ENCODE measurements at regions not wholly inside any gene's neighbourhood (a gene's known extent, or its start where the extent isn't known, plus 50 kb on each side); places are given as distances from the start of the nearest gene placed in this dataset.
"Not testable (repeated sequence)": the region's sequence is repeated elsewhere in the genome, so short reads cannot be mapped to it uniquely, and the experiment has no call there.

DNA sequence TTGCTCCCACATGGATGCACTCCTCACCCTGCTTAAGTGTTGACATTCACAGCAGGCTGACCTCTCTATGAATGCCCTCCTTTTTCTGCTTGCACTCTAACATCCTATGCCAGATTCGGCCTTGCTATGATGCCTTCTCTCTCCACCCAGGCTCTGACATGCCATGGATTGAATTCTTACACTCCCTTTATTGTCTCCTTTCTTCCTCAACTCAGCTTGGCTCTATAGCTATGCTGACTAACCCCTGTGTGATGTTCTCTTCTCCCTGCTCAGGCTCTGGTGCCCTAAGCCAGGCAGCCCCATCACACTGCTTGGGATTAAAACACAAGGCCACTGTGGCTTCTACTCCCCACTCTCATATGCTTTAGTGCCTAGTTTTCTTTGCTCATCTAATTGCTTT, 563.7 kb downstream of the NSUN3 start:
- 32% methylated on average over 1 of the region's 1 CpG for WGBS

DNA sequence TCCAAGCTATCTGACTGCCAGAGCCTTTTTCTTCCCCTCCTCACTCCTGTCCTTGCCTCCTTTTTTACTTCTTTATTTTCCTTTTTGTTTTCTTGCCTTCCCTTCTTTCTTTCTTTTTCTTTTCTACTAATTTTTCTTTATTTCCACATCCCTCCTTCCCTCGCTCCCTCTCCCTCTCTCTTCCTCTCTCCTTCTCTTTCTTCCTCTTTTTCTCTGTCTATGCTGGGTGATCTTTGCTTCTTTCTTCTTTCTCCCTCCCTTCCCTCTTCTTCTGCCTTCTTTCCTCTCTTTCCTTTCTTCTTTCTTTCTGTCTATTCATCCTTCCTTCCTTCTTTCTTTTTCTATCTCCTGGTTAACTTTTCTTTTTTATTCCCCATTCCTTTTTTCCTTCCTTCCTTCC, 564.8 kb downstream of the NSUN3 start:
- no peaks in the 10 kb centered on the region for H3K9me3 ChIP-seq
- H3K36me3 ChIP-seq = no peaks in the 10 kb centered on the region
- H3K27ac ChIP-seq = no peak overlapping the region
- 100% methylated on average over 1 of the region's 1 CpG for WGBS
- no peaks in the 10 kb centered on the region for H3K27me3 ChIP-seq
- DNase-seq (ENCODE audit: low spot score in 2 of 2) = no peak
- no peak overlapping the region for H3K4me3 ChIP-seq
- no peaks in the 10 kb centered on the region for H3K4me1 ChIP-seq
- TF ChIP-seq EP300 (IDR thresholded peaks at IDR 0.05) = no peak
- no peak for TF ChIP-seq POLR2A (IDR thresholded peaks at IDR 0.05)
- no peak for TF ChIP-seq POLR2AphosphoS5 (IDR thresholded peaks at IDR 0.05)
- TF ChIP-seq, protein P1, sequence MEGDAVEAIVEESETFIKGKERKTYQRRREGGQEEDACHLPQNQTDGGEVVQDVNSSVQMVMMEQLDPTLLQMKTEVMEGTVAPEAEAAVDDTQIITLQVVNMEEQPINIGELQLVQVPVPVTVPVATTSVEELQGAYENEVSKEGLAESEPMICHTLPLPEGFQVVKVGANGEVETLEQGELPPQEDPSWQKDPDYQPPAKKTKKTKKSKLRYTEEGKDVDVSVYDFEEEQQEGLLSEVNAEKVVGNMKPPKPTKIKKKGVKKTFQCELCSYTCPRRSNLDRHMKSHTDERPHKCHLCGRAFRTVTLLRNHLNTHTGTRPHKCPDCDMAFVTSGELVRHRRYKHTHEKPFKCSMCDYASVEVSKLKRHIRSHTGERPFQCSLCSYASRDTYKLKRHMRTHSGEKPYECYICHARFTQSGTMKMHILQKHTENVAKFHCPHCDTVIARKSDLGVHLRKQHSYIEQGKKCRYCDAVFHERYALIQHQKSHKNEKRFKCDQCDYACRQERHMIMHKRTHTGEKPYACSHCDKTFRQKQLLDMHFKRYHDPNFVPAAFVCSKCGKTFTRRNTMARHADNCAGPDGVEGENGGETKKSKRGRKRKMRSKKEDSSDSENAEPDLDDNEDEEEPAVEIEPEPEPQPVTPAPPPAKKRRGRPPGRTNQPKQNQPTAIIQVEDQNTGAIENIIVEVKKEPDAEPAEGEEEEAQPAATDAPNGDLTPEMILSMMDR (IDR thresholded peaks at IDR 0.05) = no peak

More for the DNA sequence above, 563.7 kb downstream of the NSUN3 start:
- DNase-seq (ENCODE audit: low spot score in 2 of 2) = no peak
- no peaks in the 10 kb centered on the region for H3K9me3 ChIP-seq
- TF ChIP-seq, protein P1 (IDR thresholded peaks at IDR 0.05) = no peak
- TF ChIP-seq POLR2AphosphoS5 (IDR thresholded peaks at IDR 0.05) (no peak), EP300 (IDR thresholded peaks at IDR 0.05) (no peak), POLR2A (IDR thresholded peaks at IDR 0.05) (no peak)
- H3K36me3 ChIP-seq = no peaks in the 10 kb centered on the region
- H3K27me3 ChIP-seq = no peaks in the 10 kb centered on the region
- H3K4me3 ChIP-seq = no peak overlapping the region
- no peaks in the 10 kb centered on the region for H3K4me1 ChIP-seq
- no peak overlapping the region for H3K27ac ChIP-seq

DNA sequence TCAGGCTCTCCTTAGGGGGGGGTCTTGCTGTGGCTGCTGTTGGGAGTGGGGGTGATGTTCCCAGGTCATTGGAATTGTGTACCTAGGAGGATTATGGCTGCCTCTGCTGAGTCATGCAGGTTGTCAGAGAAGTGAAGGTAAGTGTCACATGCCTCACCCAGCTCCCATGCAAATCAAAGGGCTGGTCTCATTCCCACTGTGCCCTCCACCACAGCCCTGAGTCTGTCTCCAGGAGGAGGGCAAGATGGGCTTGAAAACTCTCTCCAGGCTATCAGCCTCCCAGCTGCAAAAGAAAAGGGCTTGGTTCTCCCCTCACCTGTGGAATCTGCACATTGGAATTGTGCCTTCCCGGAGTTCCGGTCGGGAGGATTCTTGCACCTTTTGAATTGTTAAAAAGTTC, 580.5 kb downstream of the NSUN3 start:
- H3K27ac ChIP-seq = no peak overlapping the region
- H3K27me3 ChIP-seq = no peaks in the 10 kb centered on the region
- WGBS = 91% methylated on average over 3 of the region's 3 CpGs
- H3K4me3 ChIP-seq = no peak overlapping the region
- no peaks in the 10 kb centered on the region for H3K4me1 ChIP-seq
- TF ChIP-seq POLR2A (IDR thresholded peaks at IDR 0.05) = no peak
- TF ChIP-seq, protein P1 (IDR thresholded peaks at IDR 0.05) = no peak
- TF ChIP-seq EP300 (IDR thresholded peaks at IDR 0.05) = no peak
- TF ChIP-seq POLR2AphosphoS5 (IDR thresholded peaks at IDR 0.05) = no peak
- peaks cover 4% of the 10 kb centered on the region for H3K9me3 ChIP-seq
- no peaks in the 10 kb centered on the region for H3K36me3 ChIP-seq
- DNase-seq (ENCODE audit: low spot score in 2 of 2) = no peak

DNA sequence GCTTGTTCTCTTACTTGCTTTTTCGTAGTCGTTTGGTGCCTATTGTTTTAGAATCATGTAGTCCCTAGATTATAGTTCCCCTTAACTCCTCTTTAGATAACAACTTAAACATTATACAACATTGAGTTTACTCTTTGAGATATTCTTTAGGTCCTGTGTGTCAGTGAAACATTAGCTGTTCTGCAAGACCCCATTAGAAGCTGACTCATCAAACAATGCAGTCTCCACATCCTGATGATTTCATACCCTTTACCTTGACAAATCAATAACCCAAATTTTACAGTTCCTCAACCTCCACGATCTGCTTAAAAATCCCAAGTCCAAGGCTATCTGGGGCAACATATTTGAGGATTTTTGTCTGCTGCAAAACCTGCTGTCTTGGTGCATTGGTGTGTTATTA, 582.9 kb downstream of the NSUN3 start:
- Histone ChIP-seq H3K36me3 (no peaks in the 10 kb centered on the region), H3K9me3 (peaks cover 4% of the 10 kb centered on the region), H3K4me3 (no peak overlapping the region), H3K4me1 (no peaks in the 10 kb centered on the region), H3K27me3 (no peaks in the 10 kb centered on the region), H3K27ac (no peak overlapping the region)
- WGBS = 80% methylated on average over 3 of the region's 3 CpGs
- DNase-seq (ENCODE audit: low spot score in 2 of 2) = no peak
- TF ChIP-seq, protein P1 (IDR thresholded peaks at IDR 0.05) = no peak
- TF ChIP-seq EP300 (IDR thresholded peaks at IDR 0.05) (no peak), POLR2AphosphoS5 (IDR thresholded peaks at IDR 0.05) (no peak), POLR2A (IDR thresholded peaks at IDR 0.05) (no peak)

DNA sequence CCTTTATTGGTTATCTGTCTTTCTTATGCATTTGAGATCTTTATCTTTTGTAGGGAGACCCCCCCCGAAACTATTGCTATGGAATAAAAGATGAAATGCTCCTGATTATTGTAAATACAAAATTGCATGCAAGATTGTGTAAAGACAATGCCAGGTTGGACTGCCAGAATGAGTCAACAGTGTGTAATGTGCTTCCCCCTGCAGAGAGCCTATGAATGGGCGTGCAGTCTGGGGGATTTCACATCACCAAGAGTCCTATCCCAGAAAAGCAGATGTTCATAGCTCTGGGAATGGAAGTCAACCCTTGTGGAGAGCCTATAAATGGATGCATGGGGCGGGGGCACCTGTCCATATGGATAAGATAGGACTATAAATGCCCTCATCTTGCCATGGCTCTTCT, 584.3 kb downstream of the NSUN3 start:
- no peak for DNase-seq (ENCODE audit: low spot score in 2 of 2)
- H3K27ac ChIP-seq = no peak overlapping the region
- no peaks in the 10 kb centered on the region for H3K36me3 ChIP-seq
- H3K27me3 ChIP-seq = no peaks in the 10 kb centered on the region
- TF ChIP-seq, protein P1 (IDR thresholded peaks at IDR 0.05) = no peak
- TF ChIP-seq POLR2AphosphoS5 (IDR thresholded peaks at IDR 0.05) (no peak), EP300 (IDR thresholded peaks at IDR 0.05) (no peak), POLR2A (IDR thresholded peaks at IDR 0.05) (no peak)
- no peaks in the 10 kb centered on the region for H3K4me1 ChIP-seq
- WGBS = 71% methylated on average over 3 of the region's 3 CpGs
- H3K4me3 ChIP-seq = no peak overlapping the region
- peaks cover 4% of the 10 kb centered on the region for H3K9me3 ChIP-seq

DNA sequence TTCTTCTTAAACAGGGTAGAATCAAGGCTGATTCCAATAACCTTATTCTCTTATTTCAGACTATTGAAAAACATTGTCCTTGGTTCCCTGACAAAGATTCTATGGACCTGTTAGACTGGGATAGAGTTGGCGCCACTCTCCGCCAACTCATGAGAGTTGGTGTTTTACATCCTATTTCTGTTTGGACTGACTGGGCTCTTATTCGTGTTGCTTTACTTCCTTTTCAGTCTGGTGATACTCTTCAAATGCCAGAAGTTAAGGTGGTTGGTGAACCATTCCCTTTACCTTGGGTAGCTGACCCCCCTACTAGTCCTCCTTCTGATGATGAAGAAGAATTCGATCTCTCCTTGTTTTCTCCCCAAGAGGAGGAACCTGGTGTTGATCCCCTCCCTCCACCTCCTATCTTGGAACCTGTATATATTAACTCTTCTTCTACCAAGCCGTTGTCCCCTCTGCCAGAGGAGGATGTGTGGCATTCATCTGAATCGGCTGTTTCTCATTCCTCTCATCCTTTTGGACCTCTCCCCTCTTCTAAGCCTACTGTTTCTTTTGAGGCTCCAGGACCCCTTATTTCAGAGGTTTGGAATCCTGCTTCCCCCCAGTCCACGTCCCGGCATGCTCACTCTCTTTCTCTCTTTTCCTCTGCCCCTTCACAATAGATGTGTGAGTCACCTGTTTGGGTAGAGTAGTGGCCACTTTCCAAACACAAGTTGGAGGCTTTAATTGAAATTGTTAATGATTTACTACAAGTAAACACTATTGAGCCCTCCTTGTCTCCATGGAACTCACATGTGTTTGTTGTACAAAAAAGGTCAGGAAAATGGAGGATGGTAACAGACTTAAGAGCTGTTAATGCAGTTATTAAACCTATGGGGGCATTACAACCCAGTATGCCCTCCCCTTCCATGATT, 585.7 kb downstream of the NSUN3 start:
- H3K27me3 ChIP-seq; H3K9me3 ChIP-seq; H3K36me3 ChIP-seq; H3K27ac ChIP-seq; H3K4me1 ChIP-seq; DNase-seq (ENCODE audit: low spot score in 2 of 2); H3K4me3 ChIP-seq: not testable (repeated sequence)
- 88% methylated on average over 8 of the region's 8 CpGs for WGBS
